ENCODE measurements at regions not wholly inside any gene's neighbourhood (a gene's known extent, or its start where the extent isn't known, plus 50 kb on each side); places are given as distances from the start of the nearest gene placed in this dataset.
"Not testable (repeated sequence)": the region's sequence is repeated elsewhere in the genome, so short reads cannot be mapped to it uniquely, and the experiment has no call there.

DNA sequence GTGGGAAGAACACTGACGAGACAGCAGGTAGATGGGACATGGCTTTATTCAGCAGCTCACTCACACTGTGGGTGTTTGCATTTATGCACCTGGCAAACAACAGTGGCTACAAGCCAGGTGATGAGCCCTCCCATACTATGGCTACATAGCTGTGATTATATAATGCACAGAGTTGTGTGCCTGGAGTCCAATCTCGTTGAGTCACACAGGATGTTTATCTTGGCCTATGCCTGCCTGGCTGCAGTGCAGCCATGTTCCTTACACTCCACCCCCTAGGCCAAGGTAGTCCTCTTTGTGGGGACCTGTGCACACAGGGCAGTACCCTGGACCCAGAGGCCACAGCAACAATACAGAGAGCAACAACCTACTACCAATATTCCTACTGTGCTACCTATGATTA, 1643.8 kb downstream of the MRPL39 start:
- no peak for DNase-seq (ENCODE audit: extremely low read depth, low read depth)

DNA sequence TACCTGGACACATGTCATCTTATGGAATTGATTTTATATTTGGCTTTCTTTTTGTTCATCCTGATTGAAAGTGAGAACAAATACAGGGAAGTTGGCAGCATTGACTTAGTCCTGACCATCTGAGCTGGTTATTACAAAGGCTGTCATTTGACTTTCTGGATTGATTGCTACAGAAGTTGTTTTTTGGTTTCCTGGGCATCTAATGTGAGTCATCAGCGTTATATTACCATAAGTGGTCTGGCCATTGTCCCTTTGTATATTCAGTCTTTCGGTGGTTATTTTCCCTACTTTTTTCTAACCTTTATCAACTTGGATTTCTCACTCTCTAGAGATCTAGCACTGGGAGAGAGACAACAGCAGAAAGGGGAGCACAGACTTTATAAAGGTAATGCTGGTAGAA, 1646.5 kb downstream of the MRPL39 start:
- no peak for DNase-seq (ENCODE audit: extremely low read depth, low read depth)

DNA sequence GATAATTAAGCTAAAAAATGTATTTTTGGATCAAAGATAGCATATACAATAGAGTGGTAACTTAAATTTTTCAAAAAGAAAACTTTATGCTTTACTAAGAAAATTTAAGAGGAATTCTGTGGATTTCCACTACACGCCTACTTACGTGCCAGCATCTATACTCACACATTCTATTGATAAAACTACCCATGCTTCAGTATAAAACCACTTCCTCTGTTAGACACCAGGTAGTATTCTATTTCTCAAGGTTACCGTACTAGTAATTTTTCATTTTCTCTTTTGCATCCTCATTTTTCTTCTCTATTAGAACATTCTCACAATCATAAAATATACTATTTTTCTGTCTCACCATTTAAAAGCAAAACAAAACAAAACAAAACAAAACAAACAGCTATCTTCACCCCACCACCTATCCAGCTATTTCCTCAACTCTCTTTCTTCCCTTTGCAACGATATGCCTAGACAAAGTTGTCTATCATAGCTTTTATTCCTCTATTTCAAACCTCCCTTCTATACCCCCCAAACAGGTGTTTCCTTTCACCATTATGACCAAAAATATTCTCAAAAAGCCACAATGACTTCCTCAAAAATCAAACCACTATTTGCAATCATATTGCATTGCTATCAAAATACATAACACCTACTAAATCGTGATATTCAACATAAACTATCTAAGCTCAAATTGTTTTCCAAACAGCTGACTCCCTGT, 1652.0 kb downstream of the MRPL39 start:
- DNase-seq (ENCODE audit: extremely low read depth, low read depth) = no peak

DNA sequence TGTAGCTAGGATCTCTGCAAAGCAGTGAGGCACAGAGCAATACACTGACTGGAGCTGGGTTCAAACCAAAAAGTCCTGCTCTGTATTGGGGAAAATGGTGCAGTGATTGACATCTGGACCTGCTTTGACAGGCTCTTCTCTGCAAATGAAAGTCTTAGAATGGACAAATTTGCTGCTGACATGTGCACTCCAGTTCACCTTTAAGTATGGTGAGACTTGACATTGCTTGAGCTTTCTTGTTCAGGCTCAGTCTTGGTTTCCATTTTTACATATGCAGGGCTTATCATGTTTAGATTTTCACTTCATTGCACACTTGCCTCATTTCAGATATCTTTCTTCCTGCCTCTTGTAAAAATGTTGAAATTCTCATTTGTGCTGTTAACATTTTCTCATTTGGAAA, 1655.0 kb downstream of the MRPL39 start:
- DNase-seq (ENCODE audit: extremely low read depth, low read depth) = no peak

DNA sequence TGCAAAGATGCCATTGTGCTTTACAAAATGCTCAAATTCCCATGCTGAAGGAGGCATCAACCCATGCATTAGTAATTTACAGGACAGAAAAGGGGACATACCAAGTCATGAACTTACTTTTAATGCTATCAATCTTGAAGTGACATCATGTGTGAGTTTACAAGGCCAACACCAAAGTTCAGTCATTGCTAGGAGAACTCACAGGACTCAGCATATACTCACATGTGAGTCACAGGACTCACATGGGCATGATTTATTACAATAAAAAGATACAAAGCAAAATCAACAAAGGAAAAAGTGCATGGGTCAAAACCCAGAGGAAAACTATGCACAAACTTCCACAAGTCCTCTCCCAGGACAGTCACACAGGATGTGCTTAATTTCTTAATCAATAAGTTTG, 1656.0 kb downstream of the MRPL39 start:
- DNase-seq (ENCODE audit: extremely low read depth, low read depth) = no peak

DNA sequence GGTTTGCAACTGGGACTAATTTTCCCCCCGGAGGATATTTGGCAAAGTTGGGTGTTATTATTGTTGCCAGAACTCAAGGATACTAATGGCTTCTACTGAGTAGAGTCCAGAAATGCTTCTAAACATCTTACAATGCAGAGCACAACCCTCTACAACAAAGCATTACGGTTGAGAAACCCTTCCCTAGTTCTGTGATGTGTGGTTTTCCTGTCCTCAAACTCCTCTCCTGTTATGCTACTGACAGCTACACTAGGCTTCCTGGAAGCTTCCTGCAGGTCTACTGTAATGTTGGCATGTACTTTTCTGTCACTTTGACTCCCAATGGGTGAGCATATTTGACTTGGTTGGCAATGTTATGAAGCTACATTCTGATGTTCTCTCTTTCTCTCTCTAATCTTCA, 1656.9 kb downstream of the MRPL39 start:
- DNase-seq (ENCODE audit: extremely low read depth, low read depth) = no peak

DNA sequence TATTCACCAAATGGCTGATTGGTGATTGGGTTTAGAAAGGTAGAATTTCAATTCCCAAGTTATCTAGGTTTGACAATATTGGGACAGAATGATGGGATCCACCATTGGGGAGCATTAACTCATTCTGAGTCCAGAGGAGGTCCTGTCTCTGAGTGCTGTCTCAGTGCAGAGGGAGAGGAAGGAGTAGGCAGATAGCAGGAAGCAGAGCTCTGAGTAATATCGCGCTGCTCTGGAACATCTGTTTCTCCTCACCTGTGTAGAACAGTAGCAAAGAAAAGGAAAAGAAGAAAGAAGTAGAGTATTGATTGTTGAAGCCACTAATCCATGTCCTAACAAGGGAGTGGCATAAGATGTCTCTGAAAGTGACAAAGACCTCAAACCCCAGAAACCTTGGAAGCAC, 1657.8 kb downstream of the MRPL39 start:
- no peak for DNase-seq (ENCODE audit: extremely low read depth, low read depth)

DNA sequence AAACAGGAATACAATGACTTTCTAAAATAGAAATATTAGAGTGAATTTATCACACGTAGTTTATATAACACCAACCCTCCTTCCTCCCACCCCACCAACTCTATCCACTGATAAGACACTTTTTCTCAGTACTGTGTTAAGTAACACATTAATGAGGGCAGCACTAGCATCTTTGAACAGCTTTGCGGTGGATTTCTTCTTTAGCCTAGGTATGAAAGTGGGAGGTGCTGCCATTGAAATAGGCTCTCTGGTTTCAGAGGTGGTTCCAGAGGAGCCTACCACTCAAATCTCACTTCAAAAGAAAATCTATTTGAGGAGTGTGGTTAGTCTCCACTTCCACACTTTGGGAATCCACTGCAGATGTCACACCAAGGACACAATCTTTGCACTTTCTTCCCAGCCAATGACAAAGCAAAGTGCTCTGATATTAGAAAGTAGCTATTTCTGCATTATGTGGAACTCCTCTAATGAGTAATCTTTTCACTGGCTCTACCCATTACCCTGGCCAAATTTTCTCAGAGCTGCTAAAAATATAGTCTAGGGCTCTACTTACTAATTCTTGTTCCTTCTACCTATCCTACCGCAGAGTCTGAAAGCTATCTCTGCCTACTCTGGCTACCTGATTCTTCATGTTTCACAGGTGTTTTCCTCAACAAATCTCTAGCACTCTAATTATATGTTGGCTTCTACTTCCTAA, 1667.8 kb downstream of the MRPL39 start:
- no peak for DNase-seq (ENCODE audit: extremely low read depth, low read depth)

DNA sequence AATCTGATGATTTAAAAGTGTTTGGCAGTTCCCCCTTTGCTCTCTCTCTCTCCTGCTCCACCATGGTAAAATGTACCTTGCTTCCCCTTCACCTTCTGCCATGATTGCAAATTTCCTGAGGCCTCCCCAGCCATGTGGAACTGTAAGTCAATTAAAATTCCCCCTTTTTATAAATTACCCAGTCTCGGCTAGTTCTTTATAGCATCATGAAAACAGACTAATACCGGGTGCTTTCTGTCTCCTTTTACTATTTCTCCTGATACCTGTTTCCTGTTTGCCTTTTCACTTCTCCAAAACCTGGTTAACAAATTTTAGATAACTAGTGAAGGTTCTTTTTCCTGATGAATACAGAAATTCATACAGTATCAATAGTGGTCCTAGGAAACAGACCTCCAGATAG, 1670.3 kb downstream of the MRPL39 start:
- no peak for DNase-seq (ENCODE audit: extremely low read depth, low read depth)

DNA sequence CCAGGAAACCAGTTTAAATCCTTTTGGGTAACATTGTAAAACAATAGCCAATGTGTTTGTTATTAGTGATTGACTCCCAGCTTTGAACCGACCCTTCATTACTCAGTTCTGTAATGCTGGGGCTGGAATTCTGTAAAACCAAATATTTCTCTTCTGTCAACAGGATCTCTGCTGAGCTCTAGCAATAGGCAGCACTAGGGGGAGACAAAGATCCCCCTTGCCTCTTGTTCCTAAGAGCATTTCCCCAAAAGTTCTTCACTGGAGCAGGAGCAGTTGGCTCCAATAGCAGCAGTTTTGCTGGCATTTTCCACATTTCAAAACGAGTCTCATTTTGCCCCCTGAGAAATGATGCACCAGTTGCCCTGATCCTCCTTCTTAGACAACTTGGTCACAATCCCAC, 1671.1 kb downstream of the MRPL39 start:
- no peak for DNase-seq (ENCODE audit: extremely low read depth, low read depth)

DNA sequence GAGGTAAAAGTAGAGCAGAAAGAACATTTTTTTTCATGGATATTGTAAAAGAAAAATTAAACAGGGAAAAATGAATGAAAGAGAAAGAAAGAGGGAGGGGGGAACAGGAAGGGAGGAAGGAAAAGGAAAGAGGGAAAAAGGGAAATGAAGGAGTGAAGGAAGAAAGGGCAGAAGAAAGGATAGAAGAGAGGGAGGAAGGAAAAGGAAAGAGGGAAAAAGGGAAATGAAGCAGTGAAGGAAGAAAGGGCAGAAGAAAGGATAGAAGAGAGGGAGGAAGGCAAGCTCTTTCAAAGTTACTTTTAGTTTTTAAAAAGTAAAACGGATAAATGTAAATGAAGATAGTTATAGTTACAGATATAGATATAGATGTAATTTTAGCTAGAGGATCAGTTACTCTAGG, 1676.7 kb downstream of the MRPL39 start:
- DNase-seq (ENCODE audit: extremely low read depth, low read depth) = no peak

DNA sequence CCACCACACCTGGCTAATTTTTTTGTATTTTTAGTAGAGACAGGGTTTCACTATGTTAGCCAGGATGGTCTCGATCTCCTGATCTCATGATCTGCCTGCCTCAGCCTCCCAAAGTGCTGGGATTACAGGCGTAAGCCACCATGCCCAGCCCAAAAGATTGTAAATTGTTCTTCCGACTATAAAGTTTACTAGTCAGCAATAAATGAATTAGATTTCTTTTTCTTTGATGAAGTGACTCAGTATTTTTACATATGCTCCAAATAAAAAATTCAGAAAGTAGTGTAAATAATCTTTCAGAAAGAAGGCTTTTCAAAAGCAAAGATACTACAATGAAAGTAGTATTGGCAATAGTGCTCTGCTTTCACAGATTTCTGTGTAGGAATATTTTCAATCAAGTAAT, 1680.9 kb downstream of the MRPL39 start:
- not testable (repeated sequence) for DNase-seq (ENCODE audit: extremely low read depth, low read depth)

DNA sequence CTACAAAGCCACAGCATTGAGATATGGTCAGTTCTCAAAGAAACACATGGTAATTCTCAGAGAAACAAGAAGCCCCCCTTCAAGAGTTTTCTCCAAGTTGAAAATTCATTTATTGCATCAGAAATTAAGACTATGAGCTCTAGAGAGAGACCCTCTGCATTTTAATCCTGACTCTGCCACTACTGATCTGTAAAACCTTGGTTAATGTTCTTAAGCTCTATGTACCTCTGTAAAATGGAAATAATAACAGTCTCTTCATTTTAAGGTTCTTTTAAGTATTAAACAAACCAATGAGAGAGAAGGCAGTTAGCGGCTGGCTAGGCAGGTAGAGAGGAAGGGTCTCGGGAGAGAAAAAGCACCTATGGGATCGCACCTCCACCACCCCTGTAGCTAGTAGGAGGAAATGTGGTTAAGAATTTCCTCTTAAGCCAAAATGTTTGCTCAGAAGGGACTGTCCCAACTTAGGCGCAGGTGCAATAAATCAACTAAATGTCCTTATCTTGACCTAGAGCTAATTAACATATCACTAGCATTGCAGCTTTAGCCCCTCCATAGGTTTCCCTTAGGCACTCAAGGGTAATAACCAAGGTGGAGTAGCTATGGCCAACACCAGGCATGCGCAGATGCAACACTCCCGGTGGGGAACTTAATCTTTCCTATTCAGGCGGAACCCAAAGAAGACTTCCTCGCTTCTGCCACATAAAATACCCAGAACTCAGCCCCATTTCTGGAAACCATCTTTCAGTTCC, 1685.4 kb downstream of the MRPL39 start:
- no peak for DNase-seq (ENCODE audit: extremely low read depth, low read depth)

DNA sequence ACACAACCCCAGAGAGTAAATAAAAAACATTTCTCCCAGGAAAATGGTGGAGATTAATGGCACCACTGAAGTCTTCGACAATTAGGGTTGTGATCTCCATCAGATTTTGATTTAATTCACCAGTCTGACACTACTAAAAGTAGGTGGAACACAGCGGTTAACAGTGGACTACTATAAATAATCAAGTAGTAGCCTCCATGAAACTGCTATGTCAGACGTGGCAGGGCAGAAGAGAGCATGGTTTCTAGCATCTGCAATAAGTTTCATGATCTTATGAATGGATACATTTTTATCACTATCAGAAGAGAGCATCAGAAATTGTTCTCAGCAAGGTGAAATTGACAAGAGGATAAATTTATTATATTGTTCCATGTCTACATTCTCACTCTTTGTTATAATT, 1706.6 kb downstream of the MRPL39 start:
- DNase-seq (ENCODE audit: extremely low read depth, low read depth) = no peak

DNA sequence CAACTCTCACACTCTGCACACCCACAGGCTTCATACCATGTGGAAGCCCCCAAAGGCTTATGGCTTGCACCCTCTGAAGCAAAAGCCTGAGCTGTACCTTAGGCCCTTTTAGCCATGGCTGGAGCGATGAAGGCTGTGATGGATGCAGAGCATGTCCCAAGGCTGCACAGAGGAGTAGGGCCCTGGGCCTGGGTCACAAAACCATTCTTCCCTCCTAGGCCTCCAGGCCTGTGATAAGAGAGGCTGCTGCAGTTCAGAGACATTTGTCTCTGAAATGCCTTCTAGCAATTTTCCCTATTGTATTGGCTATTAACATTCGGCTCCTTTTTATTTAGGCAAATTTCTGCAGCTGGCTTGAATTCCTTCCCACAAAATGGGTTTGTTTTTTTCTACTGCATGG, 1707.7 kb downstream of the MRPL39 start:
- no peak for DNase-seq (ENCODE audit: extremely low read depth, low read depth)

DNA sequence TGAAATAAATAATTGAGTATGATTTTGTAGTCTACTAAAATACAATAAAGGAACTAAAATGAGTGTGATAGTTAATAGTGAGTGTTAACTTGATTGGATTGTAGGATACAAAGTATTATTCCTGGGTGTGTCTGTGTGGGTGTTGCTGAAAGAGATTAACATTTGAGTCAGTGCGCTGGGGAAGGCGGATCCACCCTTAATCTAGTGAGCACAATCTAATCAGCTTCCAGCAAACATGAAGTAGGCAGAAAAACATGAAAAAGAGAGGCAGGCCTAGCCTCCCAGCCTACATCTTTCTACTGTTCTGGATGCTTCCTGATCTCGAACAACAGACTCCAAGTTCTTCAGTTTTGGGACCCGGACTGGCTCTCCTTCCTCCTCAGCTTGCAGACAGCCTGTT, 1716.6 kb downstream of the MRPL39 start:
- DNase-seq (ENCODE audit: extremely low read depth, low read depth) = no peak

DNA sequence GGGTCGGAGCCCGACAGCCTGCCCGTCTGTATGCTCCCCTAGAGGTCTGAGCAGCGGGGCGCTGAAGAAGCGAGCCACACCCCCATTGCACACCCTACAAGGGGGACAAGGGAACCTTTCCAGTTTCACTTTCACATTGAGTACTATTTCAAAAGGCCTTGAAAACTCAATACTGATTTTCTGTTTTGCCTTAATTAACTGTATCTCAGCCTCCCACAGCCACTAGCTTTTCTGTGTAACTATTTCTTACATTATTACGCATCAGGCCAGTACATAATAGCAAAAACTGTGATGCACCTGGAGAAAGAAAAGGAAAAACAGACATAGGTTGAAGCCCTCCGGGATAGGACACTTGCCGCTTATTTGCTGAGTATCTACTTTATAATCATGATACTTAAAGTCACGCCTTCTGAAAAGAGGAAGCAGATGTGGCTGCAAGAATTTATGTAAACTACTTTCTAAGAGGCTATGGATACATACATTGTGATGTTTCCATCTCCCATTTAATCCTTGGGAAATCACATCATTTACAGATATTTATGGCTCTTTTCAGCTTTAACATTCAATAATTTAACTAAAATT, 1719.5 kb downstream of the MRPL39 start:
- DNase-seq (ENCODE audit: extremely low read depth, low read depth) = peak; percentile 15

DNA sequence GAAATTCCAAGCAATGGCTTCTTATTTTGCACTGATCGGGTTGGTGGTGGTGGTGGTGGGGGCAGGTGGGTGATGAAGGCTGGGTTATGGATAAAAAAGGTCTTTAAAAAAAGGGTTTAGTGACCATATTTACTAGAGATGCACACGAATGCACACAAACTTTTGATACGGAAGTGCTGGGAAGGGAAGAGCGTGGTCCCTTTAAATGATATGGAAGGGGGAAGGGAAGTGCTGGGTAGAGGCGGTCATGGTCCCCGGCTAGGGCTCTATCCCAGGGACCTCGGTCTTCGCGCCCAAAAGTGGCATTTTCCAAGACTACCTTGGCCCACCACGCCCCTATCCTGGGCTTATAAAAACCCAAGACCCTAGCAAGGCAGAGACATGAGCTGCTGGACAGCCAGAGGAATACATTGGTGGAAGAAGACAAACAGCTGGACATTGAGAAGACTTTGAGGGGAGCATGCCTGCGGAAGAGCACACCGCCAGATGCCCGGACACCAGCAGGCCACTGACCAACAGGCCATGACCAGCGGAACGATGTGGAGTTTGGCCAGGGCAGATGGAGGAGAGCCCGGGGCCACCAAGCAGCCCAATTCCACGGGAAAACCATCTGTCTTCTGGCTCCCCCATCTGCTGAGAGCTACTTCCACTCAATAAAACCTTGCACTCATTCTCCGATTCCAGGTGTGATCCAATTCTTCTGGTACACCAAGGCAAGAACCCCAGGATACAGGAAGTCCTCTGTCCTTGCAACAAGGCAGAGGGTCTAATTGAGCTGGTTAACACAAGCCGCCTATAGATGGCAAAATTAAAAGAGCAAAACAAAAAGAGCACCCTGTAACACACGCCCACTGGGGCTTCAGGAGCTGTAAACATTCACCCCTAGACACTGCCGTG, 1720.2 kb downstream of the MRPL39 start:
- DNase-seq (ENCODE audit: extremely low read depth, low read depth) = no peak

DNA sequence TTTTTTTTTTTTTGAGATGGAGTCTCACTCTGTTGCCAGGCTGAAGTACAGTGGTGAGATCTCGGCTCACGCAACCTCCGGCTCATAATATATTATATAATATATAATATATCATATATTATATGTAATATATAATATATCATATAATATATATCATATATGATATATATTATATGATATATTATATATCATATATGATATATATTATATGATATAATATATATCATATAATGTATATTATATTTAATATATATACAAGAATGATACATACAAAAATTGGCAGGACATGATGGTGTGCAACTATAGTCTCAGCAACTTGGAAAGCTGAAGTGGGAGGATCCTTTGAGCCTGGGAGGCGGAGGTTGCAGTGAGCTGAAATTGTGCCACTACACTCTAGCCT, 1725.5 kb downstream of the MRPL39 start:
- DNase-seq (ENCODE audit: extremely low read depth, low read depth) = no peak

DNA sequence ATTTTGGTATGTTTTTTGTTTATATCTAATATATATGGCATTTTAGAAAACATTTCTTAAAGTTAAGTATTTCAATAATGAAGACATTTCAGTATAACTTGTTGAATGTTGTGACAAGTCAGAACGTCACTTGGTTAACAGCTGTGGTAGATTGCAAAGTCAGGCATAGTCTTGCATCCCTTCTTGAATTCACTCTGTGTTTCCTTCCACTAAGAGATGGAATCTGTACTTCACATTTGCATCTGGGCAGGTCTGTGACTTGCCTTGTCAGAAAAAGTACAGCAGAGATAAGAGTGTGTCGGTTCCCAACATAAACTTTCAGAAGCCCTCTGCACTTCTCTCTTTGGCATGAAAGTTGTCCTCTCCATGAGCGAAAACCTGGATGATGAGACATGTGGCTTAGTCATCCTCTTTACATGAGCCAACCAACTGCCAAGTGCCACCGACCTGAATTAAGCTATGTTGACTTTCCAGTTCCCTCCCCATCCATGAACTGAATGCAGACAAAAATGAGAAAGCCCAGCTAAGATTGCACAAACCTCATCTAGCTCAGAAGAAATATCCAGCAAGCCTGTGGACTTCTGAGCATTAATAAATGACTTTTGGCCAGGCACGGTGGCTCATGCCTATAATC, 1730.2 kb downstream of the MRPL39 start:
- DNase-seq (ENCODE audit: extremely low read depth, low read depth) = no peak
